Sigmoid colon (tissue), 6 donors: ENCODE measurements at regions not wholly inside any gene's neighbourhood (a gene's known extent, or its start where the extent isn't known, plus 50 kb on each side); places are given as distances from the start of the nearest gene placed in this dataset.

Source experiments
- DNase-seq: peaks from one replicate; pipeline ENCODE4 v3.0.0-alpha.2; 2019
- H3K27ac ChIP-seq, 4 donors: fragments of 200-600 bp; sonication (generic); one replicate each; pipeline ENCODE4 v1.5.1; 2016 to 2019; ENCODE audit warnings: mild to moderate bottlenecking in 1 of 4
- H3K27me3 ChIP-seq, 3 donors: fragments of 200-600 bp; sonication (generic); one replicate each; pipeline ENCODE4 v1.5.1; 2019; ENCODE audit warnings: mild to moderate bottlenecking in 1 of 3
- H3K36me3 ChIP-seq, 4 donors: fragments of 200-600 bp; sonication (generic); one replicate each; pipeline ENCODE4 v1.5.1; 2016 to 2019
- H3K4me1 ChIP-seq, 4 donors: fragments of 200-600 bp; sonication (generic); one replicate each; pipeline ENCODE4 v1.5.1; 2017 to 2019
- H3K4me3 ChIP-seq, 4 donors: fragments of 200-600 bp; sonication (generic); one replicate each; pipeline ENCODE4 v1.5.1; 2017 to 2019; ENCODE audit warnings: mild to moderate bottlenecking in 2 of 4, moderate library complexity in 1 of 4
- H3K9me3 ChIP-seq, 4 donors: fragments of 200-600 bp in 3 of 4; sonication (generic) in 3 of 4; one replicate each; pipeline versions ENCODE4 v1.5.1 to v1.6.1; 2013 to 2019
- EP300 ChIP-seq, 4 donors: sonication (generic); formaldehyde crosslinking; IDR thresholded peaks; one replicate each; pipeline ENCODE4 v1.6.1; 2017; ENCODE audit warnings: antibody characterized with exemption in 4 of 4
- POLR2A ChIP-seq, 2 donors: fragments of 450-650 bp; IDR thresholded peaks; one replicate each; pipeline ENCODE4 v1.6.1; 2016; ENCODE audit warnings: antibody characterized with exemption in 2 of 2, mild to moderate bottlenecking in 2 of 2, moderate library complexity in 2 of 2
- POLR2AphosphoS5 ChIP-seq, 4 donors: sonication (generic); formaldehyde crosslinking; IDR thresholded peaks; one replicate each; pipeline ENCODE4 v1.6.1; 2017; ENCODE audit warnings: antibody characterized with exemption in 4 of 4
- WGBS, 2 donors: extraction: QIAGEN DNeasy Blood & Tissue Kit; methylation state at CpG; one replicate each; pipeline ENCODE4 v1.1.7; 2013; 5-methylcytosine and 5-hydroxymethylcytosine counted together
- intact Hi-C: fragments of 100-400 bp; cut with DNase I; formaldehyde crosslinking; loops from one replicate; pipeline ENCODE4 v1.15.1; 2023
- TF ChIP-seq, protein P1 (sequence below), 4 experiments: fragments of 450-650 bp in 3 of 4; fragments of 200-600 bp in 1 of 4; IDR thresholded peaks; one replicate each; pipeline ENCODE4 v1.5.1; 2016 to 2019; ENCODE audit warnings: antibody characterized with exemption in 4 of 4, mild to moderate bottlenecking in 3 of 4, moderate library complexity in 2 of 4
- donor health status: healthy with polysubstance abuse.
- donor health status: healthy.

DNA sequence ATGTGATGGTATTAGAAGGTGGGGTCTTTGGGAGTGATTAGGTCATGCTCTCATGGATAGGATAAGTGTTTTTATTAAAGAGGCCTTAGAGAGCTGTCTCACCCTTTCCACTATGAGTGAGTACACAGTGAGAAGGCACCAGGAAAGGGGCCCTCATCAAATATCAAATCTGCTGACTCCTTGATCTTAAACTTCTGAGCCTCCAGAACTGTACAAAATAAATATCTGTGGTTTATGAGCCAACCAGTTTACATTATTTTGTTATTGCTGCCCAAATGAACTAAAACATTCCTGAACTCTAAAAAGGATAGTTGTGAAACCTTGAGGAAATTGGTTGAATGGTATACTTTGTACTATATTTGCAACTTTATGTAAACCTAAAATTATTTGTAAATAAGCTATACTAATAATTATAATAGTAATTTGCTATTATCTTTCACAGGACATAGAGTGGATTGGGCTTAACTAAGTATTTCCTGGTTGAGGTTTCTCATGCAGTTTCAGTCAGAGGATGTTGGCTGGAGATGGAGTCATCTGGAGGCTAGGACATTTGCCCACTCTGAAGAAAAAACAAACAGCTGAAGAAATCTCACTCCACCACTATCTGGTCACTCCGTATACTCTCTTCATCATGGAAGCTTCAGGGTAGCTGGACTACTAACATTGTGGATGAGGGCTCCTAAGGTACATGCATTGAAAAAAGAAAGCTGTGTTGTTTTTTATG lies 1068.6 kb upstream of the CADM2 start:
- Histone ChIP-seq H3K9me3 (no peaks in the 10 kb centered on the region), H3K4me1 (no peaks in the 10 kb centered on the region), H3K27me3 (no peaks in the 10 kb centered on the region), H3K4me3 (no peak overlapping the region), H3K27ac (no peak overlapping the region), H3K36me3 (no peaks in the 10 kb centered on the region)
- intact Hi-C loops, result no loop called here
- no peak for TF ChIP-seq EP300 (IDR thresholded peaks at IDR 0.05)
- TF ChIP-seq POLR2AphosphoS5 (IDR thresholded peaks at IDR 0.05), result no peak
- no peak for TF ChIP-seq POLR2A (IDR thresholded peaks at IDR 0.05)
- TF ChIP-seq, protein P1, sequence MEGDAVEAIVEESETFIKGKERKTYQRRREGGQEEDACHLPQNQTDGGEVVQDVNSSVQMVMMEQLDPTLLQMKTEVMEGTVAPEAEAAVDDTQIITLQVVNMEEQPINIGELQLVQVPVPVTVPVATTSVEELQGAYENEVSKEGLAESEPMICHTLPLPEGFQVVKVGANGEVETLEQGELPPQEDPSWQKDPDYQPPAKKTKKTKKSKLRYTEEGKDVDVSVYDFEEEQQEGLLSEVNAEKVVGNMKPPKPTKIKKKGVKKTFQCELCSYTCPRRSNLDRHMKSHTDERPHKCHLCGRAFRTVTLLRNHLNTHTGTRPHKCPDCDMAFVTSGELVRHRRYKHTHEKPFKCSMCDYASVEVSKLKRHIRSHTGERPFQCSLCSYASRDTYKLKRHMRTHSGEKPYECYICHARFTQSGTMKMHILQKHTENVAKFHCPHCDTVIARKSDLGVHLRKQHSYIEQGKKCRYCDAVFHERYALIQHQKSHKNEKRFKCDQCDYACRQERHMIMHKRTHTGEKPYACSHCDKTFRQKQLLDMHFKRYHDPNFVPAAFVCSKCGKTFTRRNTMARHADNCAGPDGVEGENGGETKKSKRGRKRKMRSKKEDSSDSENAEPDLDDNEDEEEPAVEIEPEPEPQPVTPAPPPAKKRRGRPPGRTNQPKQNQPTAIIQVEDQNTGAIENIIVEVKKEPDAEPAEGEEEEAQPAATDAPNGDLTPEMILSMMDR (IDR thresholded peaks at IDR 0.05), result no peak
- DNase-seq, result no peak
- WGBS, 2 donors, result 84 to 92% methylated on average over 1 of the region's 1 CpG

DNA sequence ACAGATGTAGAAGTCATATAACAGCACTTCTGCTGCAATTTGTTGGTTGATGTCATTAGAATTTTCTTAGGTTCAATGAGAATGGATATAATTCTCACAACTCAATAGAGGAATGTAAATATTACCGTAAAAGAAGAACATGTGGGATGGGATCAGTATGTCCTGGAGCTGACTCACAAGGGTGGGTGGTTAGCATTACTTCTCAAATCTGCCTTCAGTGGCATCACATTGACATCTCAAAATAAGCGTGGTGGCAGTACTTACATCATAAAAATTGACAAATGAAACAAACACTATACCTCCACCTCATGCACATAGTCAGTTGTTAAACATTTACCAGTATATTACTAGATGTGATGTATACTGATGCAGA lies 1068.0 kb upstream of the CADM2 start:
- WGBS, 2 donors, result 63 to 80% methylated on average over 2 of the region's 2 CpGs
- Histone ChIP-seq H3K4me1 (no peaks in the 10 kb centered on the region), H3K9me3 (no peaks in the 10 kb centered on the region), H3K36me3 (no peaks in the 10 kb centered on the region), H3K27me3 (no peaks in the 10 kb centered on the region), H3K27ac (no peak overlapping the region), H3K4me3 (no peak overlapping the region)
- DNase-seq, result no peak
- intact Hi-C loops, result no loop called here
- no peak for TF ChIP-seq EP300 (IDR thresholded peaks at IDR 0.05)
- no peak for TF ChIP-seq POLR2A (IDR thresholded peaks at IDR 0.05)
- TF ChIP-seq, protein P1 (IDR thresholded peaks at IDR 0.05), result no peak
- no peak for TF ChIP-seq POLR2AphosphoS5 (IDR thresholded peaks at IDR 0.05)

DNA sequence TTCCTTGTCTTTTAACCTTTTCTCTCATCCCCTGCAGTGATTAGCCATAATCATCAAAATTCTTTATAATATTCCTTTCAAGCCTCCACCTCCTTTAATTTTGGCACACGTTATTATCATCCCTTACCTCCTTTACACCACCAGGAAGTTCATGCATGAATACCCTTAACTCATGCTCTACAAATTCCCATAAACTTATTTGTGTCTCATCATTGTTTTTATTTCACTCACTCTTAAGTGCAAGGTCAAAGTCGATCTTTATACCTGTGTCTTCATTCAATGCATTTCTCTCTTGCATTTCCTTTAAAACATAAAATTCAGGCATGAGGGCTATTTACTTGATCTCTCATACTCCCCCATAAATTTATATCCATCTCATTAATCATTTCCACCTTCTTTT lies 1064.6 kb upstream of the CADM2 start:
- intact Hi-C loops, result no loop called here
- Histone ChIP-seq H3K36me3 (no peaks in the 10 kb centered on the region), H3K4me3 (no peak overlapping the region), H3K4me1 (no peaks in the 10 kb centered on the region), H3K27ac (no peak overlapping the region), H3K27me3 (no peaks in the 10 kb centered on the region), H3K9me3 (no peaks in the 10 kb centered on the region)
- WGBS, 2 donors, result 52 to 70% methylated on average over 2 of the region's 2 CpGs
- TF ChIP-seq POLR2AphosphoS5 (IDR thresholded peaks at IDR 0.05) (no peak), POLR2A (IDR thresholded peaks at IDR 0.05) (no peak), EP300 (IDR thresholded peaks at IDR 0.05) (no peak)
- TF ChIP-seq, protein P1 (IDR thresholded peaks at IDR 0.05), result no peak
- DNase-seq, result no peak

DNA sequence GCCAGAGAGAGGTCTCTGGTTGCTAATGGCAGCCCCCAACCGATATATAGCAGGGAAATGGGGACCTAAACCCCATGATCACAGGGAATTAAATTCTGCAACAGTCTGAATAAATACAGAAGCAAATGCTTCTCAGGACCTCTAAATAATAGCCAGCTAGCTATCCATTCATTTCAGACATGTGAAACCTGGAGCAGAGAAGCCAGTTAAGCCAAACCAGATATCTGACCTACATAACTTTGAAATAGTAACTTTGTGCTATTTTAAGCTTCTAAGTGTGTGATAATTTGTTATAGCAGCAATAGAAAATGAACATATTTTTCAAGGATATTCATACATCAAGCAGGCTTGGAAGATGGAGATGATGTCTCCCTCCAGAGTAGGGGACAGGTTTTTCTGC lies 1062.9 kb upstream of the CADM2 start:
- no peaks in the 10 kb centered on the region for H3K4me1 ChIP-seq
- intact Hi-C loops, result no loop called here
- H3K9me3 ChIP-seq, result no peaks in the 10 kb centered on the region
- WGBS, 2 donors, result 0% methylated on average over 1 of the region's 1 CpG
- H3K4me3 ChIP-seq, result no peak overlapping the region
- TF ChIP-seq POLR2A (IDR thresholded peaks at IDR 0.05), result no peak
- TF ChIP-seq, protein P1 (IDR thresholded peaks at IDR 0.05), result no peak
- no peak for TF ChIP-seq POLR2AphosphoS5 (IDR thresholded peaks at IDR 0.05)
- no peak for TF ChIP-seq EP300 (IDR thresholded peaks at IDR 0.05)
- no peak overlapping the region for H3K27ac ChIP-seq
- no peaks in the 10 kb centered on the region for H3K27me3 ChIP-seq
- no peaks in the 10 kb centered on the region for H3K36me3 ChIP-seq
- no peak for DNase-seq
